HL-60 (cell line): ENCODE measurements at regions not wholly inside any gene's neighbourhood (a gene's known extent, or its start where the extent isn't known, plus 50 kb on each side); places are given as distances from the start of the nearest gene placed in this dataset.

Experiments used
- POLR2AphosphoS5 ChIP-seq: IDR thresholded peaks from 2 replicates; pipeline ENCODE4 v1.6.1; 2012; ENCODE audit warnings: low read depth
- SPI1 ChIP-seq: IDR thresholded peaks from 2 replicates; pipeline ENCODE4 v1.6.1; 2012; ENCODE audit warnings: low read depth, mild to moderate bottlenecking, borderline replicate concordance
- TF ChIP-seq, protein P1 (sequence below): IDR thresholded peaks from one replicate; pipeline ENCODE4 v1.5.1; 2011; ENCODE audit warnings: low read length, control low read depth, inconsistent platforms; ENCODE audit not compliant: insufficient read depth
- TF ChIP-seq, protein P2 (sequence below): IDR thresholded peaks from 2 replicates; pipeline ENCODE4 v1.6.1; 2012; ENCODE audit warnings: low read depth; ENCODE audit not compliant: insufficient replicate concordance

DNA sequence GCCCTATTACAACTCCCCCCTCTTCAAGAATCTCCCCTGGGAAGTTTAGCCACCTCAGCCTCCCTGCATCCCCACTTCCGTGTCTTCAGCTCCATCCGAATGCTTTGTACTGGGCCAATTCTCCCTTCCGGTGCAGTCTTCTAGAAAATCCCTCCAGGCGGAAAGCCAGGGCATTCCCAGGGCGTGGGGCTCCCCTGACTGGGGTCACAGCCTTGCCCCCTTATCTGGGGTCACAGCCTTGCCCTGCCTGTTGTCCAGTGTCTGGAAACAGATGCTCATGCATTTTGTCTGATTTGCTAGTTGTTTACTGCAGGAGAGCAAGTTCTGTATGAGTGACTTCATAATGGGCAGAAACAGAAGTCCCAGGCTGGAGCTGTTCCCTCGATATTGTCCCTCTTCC lies 112.5 kb upstream of the TCERG1L start:
- TF ChIP-seq, protein P1, sequence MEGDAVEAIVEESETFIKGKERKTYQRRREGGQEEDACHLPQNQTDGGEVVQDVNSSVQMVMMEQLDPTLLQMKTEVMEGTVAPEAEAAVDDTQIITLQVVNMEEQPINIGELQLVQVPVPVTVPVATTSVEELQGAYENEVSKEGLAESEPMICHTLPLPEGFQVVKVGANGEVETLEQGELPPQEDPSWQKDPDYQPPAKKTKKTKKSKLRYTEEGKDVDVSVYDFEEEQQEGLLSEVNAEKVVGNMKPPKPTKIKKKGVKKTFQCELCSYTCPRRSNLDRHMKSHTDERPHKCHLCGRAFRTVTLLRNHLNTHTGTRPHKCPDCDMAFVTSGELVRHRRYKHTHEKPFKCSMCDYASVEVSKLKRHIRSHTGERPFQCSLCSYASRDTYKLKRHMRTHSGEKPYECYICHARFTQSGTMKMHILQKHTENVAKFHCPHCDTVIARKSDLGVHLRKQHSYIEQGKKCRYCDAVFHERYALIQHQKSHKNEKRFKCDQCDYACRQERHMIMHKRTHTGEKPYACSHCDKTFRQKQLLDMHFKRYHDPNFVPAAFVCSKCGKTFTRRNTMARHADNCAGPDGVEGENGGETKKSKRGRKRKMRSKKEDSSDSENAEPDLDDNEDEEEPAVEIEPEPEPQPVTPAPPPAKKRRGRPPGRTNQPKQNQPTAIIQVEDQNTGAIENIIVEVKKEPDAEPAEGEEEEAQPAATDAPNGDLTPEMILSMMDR, result no peak
- TF ChIP-seq, protein P2, sequence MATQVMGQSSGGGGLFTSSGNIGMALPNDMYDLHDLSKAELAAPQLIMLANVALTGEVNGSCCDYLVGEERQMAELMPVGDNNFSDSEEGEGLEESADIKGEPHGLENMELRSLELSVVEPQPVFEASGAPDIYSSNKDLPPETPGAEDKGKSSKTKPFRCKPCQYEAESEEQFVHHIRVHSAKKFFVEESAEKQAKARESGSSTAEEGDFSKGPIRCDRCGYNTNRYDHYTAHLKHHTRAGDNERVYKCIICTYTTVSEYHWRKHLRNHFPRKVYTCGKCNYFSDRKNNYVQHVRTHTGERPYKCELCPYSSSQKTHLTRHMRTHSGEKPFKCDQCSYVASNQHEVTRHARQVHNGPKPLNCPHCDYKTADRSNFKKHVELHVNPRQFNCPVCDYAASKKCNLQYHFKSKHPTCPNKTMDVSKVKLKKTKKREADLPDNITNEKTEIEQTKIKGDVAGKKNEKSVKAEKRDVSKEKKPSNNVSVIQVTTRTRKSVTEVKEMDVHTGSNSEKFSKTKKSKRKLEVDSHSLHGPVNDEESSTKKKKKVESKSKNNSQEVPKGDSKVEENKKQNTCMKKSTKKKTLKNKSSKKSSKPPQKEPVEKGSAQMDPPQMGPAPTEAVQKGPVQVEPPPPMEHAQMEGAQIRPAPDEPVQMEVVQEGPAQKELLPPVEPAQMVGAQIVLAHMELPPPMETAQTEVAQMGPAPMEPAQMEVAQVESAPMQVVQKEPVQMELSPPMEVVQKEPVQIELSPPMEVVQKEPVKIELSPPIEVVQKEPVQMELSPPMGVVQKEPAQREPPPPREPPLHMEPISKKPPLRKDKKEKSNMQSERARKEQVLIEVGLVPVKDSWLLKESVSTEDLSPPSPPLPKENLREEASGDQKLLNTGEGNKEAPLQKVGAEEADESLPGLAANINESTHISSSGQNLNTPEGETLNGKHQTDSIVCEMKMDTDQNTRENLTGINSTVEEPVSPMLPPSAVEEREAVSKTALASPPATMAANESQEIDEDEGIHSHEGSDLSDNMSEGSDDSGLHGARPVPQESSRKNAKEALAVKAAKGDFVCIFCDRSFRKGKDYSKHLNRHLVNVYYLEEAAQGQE, result no peak
- no peak for TF ChIP-seq POLR2AphosphoS5
- TF ChIP-seq SPI1, result no peak
